GM21825 (cell line): ENCODE measurements at regions not wholly inside any gene's neighbourhood (a gene's known extent, or its start where the extent isn't known, plus 50 kb on each side); places are given as distances from the start of the nearest gene placed in this dataset.
A peak's percentile ranks its signal among the peaks of the same experiment; 100 is the strongest.
"Not testable (repeated sequence)": the region's sequence is repeated elsewhere in the genome, so short reads cannot be mapped to it uniquely, and the experiment has no call there.

Experiments used
- ATAC-seq: cut with Tn5 transposase; IDR thresholded peaks from one replicate; pipeline ENCODE4 v1.9.1; 2021; ENCODE audit warnings: mild to moderate bottlenecking, moderate library complexity; ENCODE audit not compliant: unreplicated experiment

DNA sequence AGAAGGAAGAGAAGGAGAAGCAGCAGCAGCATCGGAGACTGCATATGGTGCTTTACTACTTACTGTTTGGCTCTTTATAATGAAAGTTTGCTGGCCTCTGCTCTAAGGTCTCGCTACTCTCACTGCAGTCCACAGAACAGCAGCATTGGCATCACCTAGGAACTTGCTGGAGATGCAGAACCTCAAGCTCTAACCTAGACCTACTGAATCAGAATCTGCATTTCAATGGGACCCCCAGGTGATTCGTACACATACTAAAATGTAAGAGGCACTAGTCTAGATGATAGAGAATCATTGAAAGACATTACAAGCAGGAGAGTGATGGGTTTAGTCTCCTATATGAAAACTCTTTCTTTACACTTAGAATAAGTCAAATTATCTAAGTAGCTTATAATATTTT, 270.6 kb downstream of the KLF5 start:
- ATAC-seq: no peak

DNA sequence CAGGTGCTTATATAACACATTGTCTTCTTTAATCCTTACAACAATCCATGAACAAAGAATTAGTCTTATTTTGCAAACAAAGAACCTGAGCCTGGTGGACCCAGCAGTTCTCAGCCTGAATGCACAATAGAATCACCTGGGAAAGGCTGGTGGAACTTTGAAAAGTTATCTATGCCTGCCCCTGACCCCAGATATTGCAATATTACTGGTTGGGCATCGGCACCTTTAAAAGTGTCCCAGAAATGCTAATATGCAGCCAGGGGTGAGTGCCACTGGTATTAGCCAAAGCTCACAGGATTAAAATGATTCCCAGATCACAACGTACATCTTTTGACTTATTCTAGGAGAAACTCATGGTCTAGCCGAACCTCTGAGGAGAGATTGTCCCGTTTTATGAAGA, 268.8 kb downstream of the KLF5 start:
- ATAC-seq: no peak

DNA sequence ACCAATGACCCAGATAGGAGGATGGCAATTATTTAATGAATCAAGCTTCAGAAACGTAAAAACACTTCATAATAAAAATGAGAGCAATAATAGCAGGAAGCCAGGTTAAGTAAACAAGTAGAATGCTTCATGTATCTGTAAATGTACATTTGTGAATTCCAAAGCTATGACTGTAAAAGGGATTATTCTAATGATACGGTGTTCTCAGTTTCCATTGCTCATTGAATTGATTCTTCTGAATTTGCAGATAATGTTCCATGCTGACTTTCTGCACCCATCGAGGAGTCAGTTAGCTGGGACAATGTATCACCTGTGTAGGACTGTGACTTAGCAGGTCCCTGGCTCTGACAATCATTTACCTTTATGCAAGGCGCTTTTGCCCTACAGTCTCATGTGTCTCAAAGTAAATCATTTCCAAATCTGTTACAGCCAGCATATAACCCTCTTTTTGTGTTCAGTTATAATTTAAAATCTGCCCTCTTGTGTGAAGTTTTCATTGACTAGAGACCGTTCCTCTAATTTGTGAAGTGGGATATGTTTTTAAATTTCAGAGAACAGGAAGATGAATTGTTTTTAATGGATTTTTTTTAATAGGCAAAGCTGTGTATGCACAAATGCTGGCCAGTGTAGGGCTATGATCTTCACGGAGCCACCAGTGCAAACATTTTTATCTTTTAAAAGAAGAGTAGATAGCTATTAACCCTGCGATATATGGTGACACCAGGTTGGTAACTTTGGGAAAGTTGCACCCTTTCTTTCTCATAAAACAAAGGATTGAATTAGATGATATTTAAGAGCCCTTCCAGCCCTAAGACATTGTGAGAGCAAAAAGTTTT, 267.1 kb downstream of the KLF5 start:
- ATAC-seq: peak; percentile 76

DNA sequence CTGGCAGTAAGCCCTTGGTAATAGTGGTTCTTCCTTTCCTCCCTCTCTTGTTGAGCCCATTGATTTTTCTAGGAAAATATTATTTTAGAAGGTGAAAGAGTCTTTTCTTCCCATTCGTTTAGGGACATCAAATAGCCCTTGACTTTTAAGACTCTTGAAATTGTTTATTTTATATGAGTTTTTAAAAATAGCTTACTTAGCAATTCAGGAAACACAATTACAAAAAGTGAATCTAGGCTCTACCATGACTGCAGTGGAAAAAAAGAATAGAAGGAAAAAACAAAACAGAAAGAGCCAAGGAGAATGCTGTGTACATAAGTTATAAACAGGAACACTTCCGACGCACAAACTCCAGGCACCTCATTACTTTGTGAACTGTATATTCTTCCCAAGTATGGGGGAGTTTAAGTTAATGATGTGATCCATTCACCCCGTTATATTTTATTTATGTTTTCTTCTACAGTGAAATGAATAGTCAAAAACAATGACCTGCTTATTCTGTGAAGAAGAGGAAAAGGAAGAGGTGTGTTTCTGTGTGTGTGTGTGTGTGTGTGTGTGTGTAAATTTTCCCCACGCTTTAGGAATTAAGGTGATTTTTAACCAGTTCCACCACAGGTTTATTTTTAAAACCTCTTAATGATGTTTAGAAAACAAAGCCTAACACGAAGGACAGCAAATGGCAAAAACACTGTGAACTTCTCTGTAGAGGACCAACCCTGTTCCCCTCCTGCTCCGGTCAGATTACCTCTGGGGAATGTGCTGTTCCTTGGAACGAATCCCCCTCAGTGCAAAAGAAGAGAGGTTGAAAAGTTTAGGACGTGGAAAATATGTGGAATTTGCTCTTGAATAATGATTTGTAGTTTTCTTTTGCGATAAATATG, 266.3 kb downstream of the KLF5 start:
- no peak for ATAC-seq

DNA sequence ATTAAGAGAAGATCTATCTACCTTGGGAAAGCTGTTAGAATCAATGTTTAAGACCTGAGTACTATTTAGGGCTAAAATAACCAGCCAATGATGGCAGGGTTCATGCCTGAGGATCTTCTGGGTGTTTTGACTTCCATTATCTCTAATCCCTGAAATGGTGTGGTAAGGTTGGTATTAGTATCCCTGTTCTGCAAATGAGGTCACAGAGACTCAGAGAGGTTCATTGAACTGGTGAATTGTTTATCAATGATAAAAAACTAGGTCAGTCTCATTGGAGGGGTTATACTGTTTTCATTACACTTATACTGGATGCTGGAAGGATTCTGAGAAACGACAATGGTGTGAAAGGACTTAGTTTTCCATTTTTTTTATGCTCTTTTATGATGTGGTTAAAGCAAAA, 264.8 kb downstream of the KLF5 start:
- ATAC-seq: no peak

DNA sequence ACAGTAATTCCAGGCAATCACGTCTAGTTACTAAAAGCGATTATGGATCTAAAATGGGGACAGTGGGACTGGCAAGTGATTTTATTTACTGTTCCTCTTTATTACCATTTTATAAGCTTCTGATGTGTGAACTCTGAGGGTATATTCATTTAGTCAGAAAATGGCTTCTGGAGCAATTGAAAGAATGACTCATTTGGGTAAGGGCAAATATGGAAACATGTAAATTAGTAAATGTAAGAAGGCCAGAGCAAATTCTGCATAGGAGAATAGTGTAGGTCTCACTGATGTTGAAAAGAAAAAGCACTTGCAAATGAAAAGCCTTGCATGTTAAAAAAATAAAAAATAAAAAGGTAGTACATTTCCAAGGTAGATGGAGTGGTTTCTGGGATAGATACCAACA, 262.2 kb downstream of the KLF5 start:
- no peak for ATAC-seq

DNA sequence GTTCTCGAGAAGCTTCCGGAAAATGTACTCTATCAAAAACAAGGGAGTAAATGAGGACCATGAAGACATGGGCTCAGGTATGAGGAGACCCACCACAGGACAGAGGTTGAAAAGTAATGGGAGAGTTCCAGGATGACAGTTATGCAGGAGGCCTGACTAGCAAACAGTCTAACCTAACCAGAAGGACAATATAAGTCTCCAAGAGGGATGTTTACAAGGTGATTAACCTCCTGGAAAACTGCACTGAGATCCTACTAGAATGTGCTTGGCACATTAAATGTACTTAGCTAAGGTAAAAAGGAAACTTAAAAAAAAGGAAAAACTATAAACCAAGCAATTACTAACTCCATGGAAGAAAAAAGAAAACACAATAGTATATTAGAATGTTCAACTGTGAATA, 258.3 kb downstream of the KLF5 start:
- no peak for ATAC-seq

DNA sequence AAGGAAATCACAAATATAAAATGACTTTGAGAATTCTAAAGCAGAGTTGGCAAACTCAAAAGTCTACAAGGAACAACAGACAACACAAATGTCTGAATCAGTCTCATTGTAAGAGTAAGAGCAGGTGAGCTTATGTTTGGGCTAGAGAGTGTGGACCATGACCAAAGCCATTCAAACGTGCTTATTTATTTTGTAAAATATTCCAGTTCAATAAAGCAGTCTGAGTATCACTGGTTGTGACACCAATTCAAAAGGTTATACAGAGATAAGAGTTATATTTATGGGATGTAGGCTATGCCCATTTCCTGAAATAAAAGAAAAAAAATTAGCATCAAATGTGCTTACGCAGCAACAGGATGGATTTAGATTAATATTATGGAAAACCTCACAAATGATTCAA, 251.6 kb downstream of the KLF5 start:
- no peak for ATAC-seq

DNA sequence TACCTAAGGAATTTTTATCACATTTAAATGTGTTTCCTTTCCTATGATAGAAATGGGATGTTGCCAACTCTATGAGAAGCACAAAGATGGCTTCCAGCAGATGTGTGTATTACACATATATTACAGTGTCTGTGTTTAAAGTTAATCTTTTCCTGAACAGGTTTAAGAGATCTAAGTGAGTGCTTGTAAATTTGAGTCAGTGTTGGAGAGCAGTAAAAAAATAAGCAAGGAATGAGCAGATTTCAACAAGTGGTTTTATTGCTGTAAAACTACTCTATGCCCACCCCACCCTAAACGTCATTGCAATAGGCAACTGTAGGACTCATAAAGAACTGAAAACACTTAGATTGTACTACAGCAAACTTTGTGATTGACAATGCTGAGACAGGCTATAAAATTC, 248.7 kb downstream of the KLF5 start:
- ATAC-seq: no peak

DNA sequence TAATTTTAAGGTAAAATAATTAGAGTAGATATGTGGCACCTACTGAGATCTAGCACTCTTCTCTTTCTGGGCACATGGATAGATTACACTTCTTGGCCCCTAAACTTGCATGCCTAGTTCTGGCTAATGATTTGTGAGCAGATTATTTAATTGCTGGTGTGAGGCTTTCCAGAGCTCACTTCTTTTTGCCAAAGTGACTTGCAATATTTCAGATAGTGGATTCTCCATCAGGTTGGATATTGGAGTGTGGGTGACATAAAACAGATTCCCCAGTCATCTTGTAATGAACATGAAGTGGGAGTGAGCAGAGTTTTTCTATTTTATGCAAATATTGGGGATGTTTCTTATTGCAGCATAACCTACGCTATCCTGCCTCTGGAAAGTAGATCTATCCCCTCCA, 247.9 kb downstream of the KLF5 start:
- ATAC-seq: no peak

DNA sequence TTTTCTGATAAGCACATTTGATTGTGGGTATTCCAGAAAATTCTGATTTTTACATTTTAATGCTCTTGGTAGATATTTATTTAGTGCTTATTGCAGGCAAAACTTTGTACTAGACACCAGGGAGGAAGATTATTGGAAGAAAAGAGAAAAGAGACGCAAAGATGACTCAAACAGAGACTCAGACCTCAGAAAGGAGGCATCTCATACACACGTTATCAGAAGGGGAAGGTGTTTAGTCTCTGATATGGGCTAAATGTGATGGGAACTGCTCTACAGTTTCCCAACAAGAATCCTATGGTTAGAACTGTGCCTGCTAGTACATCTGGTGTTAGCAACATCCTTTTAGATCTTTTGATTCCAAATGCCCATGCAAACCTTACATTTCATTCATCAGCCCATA, 245.6 kb downstream of the KLF5 start:
- ATAC-seq: no peak

DNA sequence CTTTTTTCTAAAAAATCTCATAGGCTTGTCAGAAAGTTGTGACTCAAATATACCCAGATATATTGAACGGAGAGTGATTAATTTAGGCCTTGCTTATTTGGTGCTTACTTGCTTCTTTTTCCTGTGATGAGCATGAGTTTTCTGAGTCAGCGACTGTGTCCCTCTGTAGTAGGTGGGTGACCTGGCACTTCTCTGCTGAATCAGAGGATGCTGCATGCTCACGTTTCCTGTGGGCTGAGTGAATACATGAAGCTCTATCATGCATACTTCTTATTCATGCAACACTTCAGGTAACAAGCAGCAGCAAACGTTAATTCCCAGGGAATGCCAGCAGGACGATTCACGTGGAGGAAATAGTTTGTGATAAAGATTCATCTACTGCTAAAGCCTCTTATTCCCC, 245.0 kb downstream of the KLF5 start:
- no peak for ATAC-seq

DNA sequence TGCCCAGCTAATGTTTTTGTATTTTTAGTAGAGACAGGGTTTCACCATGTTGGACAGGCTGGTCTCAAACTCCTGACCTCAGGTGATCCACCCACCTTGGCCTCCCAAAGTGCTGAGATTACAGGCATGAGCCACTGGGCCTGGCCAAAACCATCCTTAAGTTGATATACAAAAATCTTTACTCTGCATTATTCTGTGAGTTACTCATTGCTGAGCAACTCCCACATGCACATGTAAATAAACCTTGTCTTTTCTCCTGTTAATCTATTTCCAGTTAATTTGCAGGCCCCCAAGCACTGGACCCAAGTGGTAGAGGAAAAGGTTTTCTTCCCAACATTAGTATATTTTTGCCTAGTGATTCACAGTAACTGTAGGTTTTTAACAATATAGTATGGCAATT, 242.8 kb downstream of the KLF5 start:
- not testable (repeated sequence) for ATAC-seq

DNA sequence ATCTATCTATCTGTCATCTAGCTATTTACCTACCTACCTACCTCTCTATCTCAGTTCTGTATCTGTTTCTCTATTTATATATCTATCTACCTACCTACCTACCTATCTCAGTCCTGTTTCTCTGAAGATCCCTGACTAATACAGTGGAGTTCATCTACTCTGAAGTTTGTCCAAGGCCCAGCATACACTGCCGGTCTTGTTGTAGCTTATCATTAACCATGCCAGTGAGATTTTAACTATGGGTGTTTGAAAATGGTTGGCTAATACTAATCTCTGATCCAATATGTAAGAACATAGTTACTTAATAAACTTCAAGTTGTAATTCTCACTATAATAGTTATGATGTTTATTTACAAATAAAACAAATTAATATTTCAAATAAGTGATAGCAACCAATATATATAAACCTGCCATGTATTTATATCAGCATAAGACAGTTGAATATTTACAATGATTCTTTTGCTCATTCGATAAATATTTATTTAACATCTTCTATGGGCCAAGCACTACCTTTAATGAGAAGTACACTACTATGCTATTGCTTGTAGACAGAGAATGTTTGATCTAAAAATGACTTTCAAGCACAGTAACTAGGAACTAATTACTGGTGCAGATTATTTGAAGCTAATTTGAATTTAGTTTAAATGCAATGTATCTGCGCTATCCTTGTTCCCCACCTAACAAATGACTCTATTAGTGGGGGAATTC, 242.1 kb downstream of the KLF5 start:
- no peak for ATAC-seq

DNA sequence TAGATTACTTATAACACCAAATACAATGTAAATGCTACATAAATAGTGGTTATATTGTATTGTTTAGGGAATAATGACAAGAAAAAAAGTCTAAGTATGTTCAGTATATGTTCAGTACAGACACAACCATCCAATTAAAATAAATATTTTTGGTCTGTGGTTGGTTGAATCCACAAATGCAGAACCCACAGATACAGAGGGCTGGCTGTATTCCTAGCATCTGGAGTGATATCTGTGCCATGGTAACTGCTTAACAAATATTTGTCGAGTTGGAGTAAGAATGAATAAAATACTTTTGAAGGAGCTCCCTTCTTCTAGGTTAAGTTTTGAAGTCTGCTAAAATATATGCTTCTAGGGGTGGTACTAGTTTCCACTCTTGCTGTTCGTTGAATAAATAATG, 241.0 kb downstream of the KLF5 start:
- ATAC-seq: no peak

DNA sequence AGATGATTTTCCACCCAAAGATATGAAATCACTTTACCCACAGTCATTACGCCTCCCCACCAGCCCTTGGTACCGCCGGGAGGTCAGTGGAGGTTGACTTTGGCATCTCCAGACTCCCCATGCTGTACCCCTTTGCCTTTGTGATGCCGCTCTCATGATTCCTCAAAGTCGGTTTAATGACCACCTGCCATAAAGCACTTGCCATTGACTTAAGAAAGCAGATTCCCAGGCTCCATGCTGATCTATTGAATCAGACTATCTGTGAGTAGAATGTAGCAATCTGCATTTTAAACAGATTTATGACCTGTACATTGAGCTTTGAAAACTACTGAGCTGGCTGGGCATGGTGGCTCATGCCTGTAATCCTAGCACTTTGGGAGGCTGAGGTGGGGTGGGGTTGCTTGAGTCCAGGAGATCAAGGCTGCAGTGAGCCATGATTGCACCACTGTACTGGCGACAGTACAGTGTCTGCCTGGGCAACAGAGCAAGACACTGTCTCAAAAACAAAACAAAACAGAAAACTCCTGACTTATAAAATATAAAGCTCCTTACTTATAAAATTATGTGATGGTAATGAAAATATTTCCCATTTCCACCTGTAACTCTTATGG, 235.2 kb downstream of the KLF5 start:
- ATAC-seq: no peak

DNA sequence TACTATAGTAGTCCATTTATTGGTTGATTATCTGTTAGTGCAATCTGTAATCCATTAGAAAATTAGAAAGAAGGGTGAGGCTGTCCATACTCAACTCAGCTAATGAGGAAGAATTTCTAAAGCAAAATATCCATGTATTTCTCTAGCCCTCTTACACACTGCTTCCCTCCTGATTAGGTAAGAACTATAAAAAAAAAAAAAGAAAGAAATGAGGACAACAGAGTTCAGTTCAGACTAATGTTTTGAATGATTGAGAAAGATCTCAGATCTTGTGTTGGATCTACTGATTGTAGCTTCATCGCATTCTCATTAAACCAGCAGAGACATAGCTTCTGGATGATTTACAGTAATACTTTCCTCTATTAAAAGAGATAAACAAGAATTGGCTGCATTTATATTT, 233.3 kb downstream of the KLF5 start:
- no peak for ATAC-seq

DNA sequence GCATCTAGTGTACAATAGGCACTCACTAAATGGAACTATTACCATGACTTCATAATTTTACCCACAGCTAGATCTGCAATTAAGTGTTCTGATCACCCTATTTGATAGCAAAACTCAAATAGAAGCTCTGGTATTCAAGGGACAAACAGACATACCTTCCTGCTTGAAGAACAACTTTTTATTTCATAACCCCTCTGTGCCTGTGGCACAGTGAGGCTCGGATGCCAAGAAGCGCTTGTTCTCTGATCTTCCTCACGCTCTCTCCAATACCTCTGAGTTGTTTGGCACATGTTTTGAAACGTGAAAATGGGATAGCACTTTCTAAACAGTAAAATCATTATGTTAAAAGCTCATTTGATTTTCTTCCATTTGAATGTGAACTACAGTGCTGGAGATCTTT, 232.0 kb downstream of the KLF5 start:
- ATAC-seq: no peak

DNA sequence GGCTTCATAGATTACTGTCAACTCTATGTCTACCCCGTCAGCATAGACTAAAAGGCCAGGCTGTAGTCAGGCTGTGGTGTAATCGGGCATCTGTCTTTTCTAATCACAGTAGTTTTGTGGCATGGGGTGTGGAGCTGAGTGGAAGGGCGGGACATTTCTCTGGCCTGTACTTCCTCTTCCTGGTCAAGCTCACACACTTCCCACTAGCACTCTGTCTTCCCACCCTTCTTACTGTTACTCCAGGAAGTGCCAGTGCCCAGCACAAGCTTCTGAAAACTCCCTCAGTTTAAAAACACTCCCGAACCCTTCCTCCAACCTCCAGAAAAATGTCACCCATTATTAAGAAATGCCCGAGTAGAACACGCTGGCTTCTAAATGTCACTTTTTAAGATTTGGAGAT, 229.8 kb downstream of the KLF5 start:
- no peak for ATAC-seq

DNA sequence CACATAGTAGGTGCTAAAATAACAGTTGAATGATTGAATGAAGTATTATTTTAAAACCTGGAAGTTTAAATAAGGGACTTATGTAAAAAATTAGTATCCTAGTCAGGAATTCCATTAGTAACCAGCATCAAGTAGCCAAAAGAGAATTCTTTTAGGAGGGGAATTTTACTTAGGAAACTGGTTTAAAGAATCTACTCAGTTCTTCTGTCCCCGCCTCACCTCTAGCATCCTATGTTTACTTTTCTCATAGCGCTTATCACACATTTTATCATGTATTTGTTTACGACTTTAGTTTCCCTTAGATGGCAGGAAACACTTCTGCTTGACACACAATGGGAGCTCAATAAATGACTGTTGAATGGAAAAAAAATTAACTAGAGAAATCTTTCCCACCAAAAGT, 229.0 kb downstream of the KLF5 start:
- no peak for ATAC-seq

DNA sequence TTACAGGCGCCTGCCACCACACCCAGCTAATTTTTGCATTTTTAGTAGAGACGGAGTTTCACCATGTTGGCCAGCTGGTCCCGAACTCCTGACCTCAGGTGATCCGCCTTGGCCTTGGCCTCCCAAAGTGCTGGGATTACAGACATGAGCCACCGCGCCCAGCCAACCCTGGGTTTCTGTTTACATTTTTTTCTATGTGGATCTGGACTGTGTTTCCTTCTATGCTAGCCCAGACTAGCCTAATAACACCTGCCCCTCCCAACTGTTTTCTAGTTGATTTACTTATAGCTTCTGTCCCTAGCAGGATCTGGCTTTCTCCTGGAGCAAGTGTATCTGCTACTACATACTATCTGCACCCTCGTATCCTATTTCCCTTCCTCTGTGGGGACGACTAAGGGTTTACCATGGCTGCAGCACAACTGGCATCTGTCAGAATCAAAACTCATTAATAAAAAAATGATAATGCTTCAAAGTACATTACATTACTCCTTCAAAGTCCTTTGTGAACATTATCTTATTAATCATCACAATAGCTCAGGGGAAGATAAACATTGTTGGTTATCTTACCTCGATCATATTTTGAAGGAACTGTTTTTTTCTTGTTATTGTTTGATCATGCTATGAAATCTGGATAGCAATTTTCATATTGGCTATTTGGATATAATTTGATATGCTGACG, 228.3 kb downstream of the KLF5 start:
- no peak for ATAC-seq
